ENCODE measurements at regions not wholly inside any gene's neighbourhood (a gene's known extent, or its start where the extent isn't known, plus 50 kb on each side); places are given as distances from the start of the nearest gene placed in this dataset.

GRCh38 chr2:16570516-16570915 lies 95.1 kb downstream of the CYRIA start:
- TF ChIP-seq ZBTB7A (tag by site-specific recombination; IDR thresholded peaks at IDR 0.05; ENCODE audit: low read depth): no peak
- no peak for TF ChIP-seq ZSCAN16 (tag by site-specific recombination; IDR thresholded peaks at IDR 0.05)
